Fibroblast of lung (primary cell): ENCODE measurements at regions not wholly inside any gene's neighbourhood (a gene's known extent, or its start where the extent isn't known, plus 50 kb on each side); places are given as distances from the start of the nearest gene placed in this dataset.

Experiments used
- CTCF ChIP-seq, 2 donors: IDR thresholded peaks in 1 of 2; conservative IDR thresholded peaks in 1 of 2; 1 replicate in 1 of 2; 2 replicates in 1 of 2; pipeline ENCODE4 v1.5.1; 2011 to 2012; ENCODE audit warnings: low read length in 2 of 2, control low read depth in 1 of 2, inconsistent platforms in 1 of 2, low read depth in 1 of 2, mild to moderate bottlenecking in 1 of 2
- EZH2 ChIP-seq: IDR thresholded peaks from 2 replicates; pipeline ENCODE4 v1.5.1; 2012; ENCODE audit warnings: low read length, control low read depth, mild to moderate bottlenecking; ENCODE audit errors: missing control alignments

DNA sequence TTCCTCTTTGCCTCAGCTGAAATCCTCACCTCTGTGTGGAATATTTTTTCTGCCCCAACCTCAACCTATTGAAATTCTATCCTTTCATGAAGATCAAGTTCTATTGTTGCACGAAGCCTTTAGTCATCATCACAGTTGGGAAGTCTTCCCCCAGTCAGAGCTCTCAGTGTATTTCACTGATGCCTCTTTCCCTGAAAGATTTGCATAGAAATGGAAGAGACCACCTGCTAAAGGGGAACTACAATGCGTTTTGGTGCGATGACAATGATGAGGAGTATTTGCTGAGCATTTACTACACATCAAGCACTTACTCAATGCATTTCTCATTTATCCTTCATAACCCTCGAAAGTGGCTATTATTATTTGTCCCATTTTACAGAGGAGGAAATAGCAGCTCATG, 151.2 kb upstream of the KLF3 start:
- TF ChIP-seq CTCF (conservative IDR thresholded peaks at IDR 0.05 in 1 of 2, IDR thresholded peaks at IDR 0.05 in 1 of 2; ENCODE audit: low read depth in 1 of 2, low read length in 2 of 2) = no peak
- no peak for TF ChIP-seq EZH2
